Karpas-422 (cell line): ENCODE measurements at regions not wholly inside any gene's neighbourhood (a gene's known extent, or its start where the extent isn't known, plus 50 kb on each side); places are given as distances from the start of the nearest gene placed in this dataset.

Experiments
- DNase-seq: peaks from one replicate; pipeline ENCODE4 v3.0.0-alpha.2; 2015
- H2AFZ ChIP-seq: fragments of 200-600 bp; sonication (generic); 2 replicates; pipeline ENCODE4 v1.6.1; 2014; ENCODE audit warnings: antibody characterized with exemption, low read length, mixed read lengths
- H3K27ac ChIP-seq: fragments of 200-600 bp; sonication (generic); 2 replicates; pipeline ENCODE4 v1.5.1; 2014; ENCODE audit warnings: mild to moderate bottlenecking, low read length, moderate library complexity
- H3K27me3 ChIP-seq: fragments of 200-600 bp; sonication (generic); 2 replicates; pipeline ENCODE4 v1.6.1; 2014; ENCODE audit warnings: low read length, mixed read lengths
- H3K36me3 ChIP-seq: fragments of 200-600 bp; sonication (generic); 2 replicates; pipeline ENCODE4 v1.6.1; 2014; ENCODE audit warnings: low read length, mixed read lengths; ENCODE audit not compliant: insufficient read depth
- H3K4me1 ChIP-seq: fragments of 200-600 bp; sonication (generic); 2 replicates; pipeline ENCODE4 v1.6.1; 2014; ENCODE audit warnings: mild to moderate bottlenecking, low read length, mixed read lengths
- H3K4me2 ChIP-seq: fragments of 200-600 bp; sonication (generic); 2 replicates; pipeline ENCODE4 v1.6.1; 2014; ENCODE audit warnings: low read length, low read depth, mild to moderate bottlenecking; ENCODE audit not compliant: poor library complexity, severe bottlenecking
- H3K4me3 ChIP-seq: fragments of 200-600 bp; sonication (generic); 2 replicates; pipeline ENCODE4 v1.5.1; 2014; ENCODE audit warnings: mild to moderate bottlenecking, antibody characterized with exemption, low read length, mixed read lengths
- H3K79me2 ChIP-seq: fragments of 200-600 bp; sonication (generic); 2 replicates; pipeline ENCODE4 v1.6.1; 2014; ENCODE audit warnings: mild to moderate bottlenecking, low read length, mixed read lengths
- H3K9ac ChIP-seq: fragments of 200-600 bp; sonication (generic); 2 replicates; pipeline ENCODE4 v1.6.0; 2014; ENCODE audit warnings: low read length
- H3K9me2 ChIP-seq: fragments of 200-600 bp; sonication (generic), shearing (Covaris generic); replicated peaks from 2 replicates; pipeline ENCODE4 v1.6.0; 2014; ENCODE audit warnings: mild to moderate bottlenecking, low read length, moderate library complexity; ENCODE audit not compliant: insufficient read depth
- H3K9me3 ChIP-seq: fragments of 300-700, 200-600 bp; sonication (generic); 2 replicates; pipeline ENCODE4 v1.6.1; 2014; ENCODE audit warnings: low read length, mixed read lengths
- H4K20me1 ChIP-seq: fragments of 200-600 bp; sonication (generic); 2 replicates; pipeline ENCODE4 v1.6.1; 2014; ENCODE audit warnings: mild to moderate bottlenecking, antibody characterized with exemption, low read length, low read depth; ENCODE audit not compliant: insufficient read depth

DNA sequence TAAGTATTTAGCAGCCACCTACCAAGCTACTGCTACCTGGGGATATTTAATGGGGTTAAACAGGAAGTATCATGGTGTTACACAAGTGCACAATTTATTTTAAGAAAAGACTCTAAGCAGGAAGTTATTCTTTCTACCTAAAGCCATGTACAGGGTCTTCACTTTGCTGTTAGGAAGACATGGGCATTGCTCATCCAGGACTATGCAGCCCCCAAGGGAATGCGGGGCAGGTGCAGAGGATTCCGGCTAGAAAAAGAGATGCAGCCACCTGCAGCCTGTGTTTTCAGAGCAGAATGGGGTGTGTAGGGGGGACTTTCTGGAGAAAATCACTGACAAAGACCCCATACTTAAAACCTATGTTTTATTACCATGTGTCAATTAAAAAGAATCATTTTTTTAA lies 399.1 kb upstream of the NOX3 start:
- Histone ChIP-seq H3K27ac (no peak overlapping the region), H3K36me3 (no peaks in the 10 kb centered on the region), H2AFZ (no peak overlapping the region), H4K20me1 (no peaks in the 10 kb centered on the region), H3K27me3 (no peaks in the 10 kb centered on the region), H3K4me1 (no peaks in the 10 kb centered on the region), H3K9me3 (no peaks in the 10 kb centered on the region), H3K4me3 (no peak overlapping the region), H3K9me2 (no peaks in the 10 kb centered on the region), H3K4me2 (no peak overlapping the region), H3K79me2 (no peaks in the 10 kb centered on the region), H3K9ac (no peak overlapping the region)
- no peak for DNase-seq

DNA sequence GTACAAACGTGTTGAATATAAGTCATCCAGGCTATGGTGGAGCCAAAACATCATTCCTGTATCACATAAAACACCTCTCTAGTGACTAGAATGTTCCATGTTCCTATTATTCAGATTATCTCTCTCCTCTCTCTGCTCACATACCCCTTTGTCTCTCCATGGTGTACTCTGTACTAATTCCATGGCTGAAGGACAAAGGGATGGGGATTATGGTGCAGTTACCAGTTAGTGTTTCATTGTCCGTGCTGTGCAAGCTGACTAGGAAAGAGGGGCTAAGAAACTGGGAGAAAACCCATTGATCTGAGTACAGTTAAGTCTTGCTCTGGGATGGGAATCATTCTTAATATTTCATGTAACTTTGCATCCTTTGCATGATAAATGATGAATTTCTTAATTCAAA lies 397.4 kb upstream of the NOX3 start:
- no peak overlapping the region for H3K4me2 ChIP-seq
- H3K4me1 ChIP-seq = no peaks in the 10 kb centered on the region
- H3K79me2 ChIP-seq = no peaks in the 10 kb centered on the region
- no peaks in the 10 kb centered on the region for H3K9me2 ChIP-seq
- no peaks in the 10 kb centered on the region for H4K20me1 ChIP-seq
- H3K27me3 ChIP-seq = no peaks in the 10 kb centered on the region
- no peaks in the 10 kb centered on the region for H3K36me3 ChIP-seq
- no peak overlapping the region for H2AFZ ChIP-seq
- H3K27ac ChIP-seq = no peak overlapping the region
- no peak overlapping the region for H3K4me3 ChIP-seq
- no peak for DNase-seq
- no peaks in the 10 kb centered on the region for H3K9me3 ChIP-seq
- H3K9ac ChIP-seq = no peak overlapping the region

DNA sequence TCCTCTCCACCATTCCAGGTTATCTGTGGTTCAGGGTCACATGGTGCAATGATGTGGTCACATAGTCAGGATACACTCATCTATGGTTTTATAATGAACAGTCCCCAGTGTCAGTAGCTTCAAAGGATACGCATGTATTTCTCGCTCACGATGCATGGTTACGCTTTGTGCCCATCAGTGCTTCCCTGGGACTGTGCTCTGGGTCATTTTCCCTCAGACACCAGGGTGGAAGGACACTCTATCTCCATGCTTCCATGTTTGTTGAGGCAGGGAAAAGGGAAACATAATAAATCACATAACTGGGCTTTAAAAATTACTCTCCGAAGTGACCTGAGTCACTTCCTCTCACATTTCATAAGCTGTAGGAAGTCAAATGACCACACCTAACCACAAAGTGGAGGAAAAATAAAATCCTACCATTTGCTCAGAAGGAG lies 394.8 kb upstream of the NOX3 start:
- H3K4me1 ChIP-seq = no peaks in the 10 kb centered on the region
- H3K9ac ChIP-seq = no peak overlapping the region
- H3K4me3 ChIP-seq = no peak overlapping the region
- no peak overlapping the region for H3K4me2 ChIP-seq
- H3K79me2 ChIP-seq = no peaks in the 10 kb centered on the region
- no peaks in the 10 kb centered on the region for H3K9me3 ChIP-seq
- no peaks in the 10 kb centered on the region for H3K36me3 ChIP-seq
- H3K27me3 ChIP-seq = no peaks in the 10 kb centered on the region
- no peak overlapping the region for H2AFZ ChIP-seq
- H3K9me2 ChIP-seq = no peaks in the 10 kb centered on the region
- H4K20me1 ChIP-seq = no peaks in the 10 kb centered on the region
- DNase-seq = no peak
- no peak overlapping the region for H3K27ac ChIP-seq

GRCh38 chr6:155847711-155848110 lies 392.1 kb upstream of the NOX3 start:
- Histone ChIP-seq H3K9me3 (no peaks in the 10 kb centered on the region), H3K9me2 (no peaks in the 10 kb centered on the region), H3K36me3 (no peaks in the 10 kb centered on the region), H3K9ac (no peak overlapping the region), H2AFZ (no peak overlapping the region), H3K27me3 (no peaks in the 10 kb centered on the region), H3K4me1 (no peaks in the 10 kb centered on the region), H4K20me1 (no peaks in the 10 kb centered on the region), H3K4me3 (no peak overlapping the region), H3K4me2 (no peak overlapping the region), H3K79me2 (no peaks in the 10 kb centered on the region), H3K27ac (no peak overlapping the region)
- no peak for DNase-seq

GRCh38 chr6:155837474-155837873 lies 381.8 kb upstream of the NOX3 start:
- no peak overlapping the region for H2AFZ ChIP-seq
- H3K4me2 ChIP-seq = no peak overlapping the region
- no peak overlapping the region for H3K27ac ChIP-seq
- H3K4me1 ChIP-seq = no peaks in the 10 kb centered on the region
- H4K20me1 ChIP-seq = no peaks in the 10 kb centered on the region
- H3K9ac ChIP-seq = no peak overlapping the region
- no peak overlapping the region for H3K4me3 ChIP-seq
- H3K36me3 ChIP-seq = no peaks in the 10 kb centered on the region
- H3K79me2 ChIP-seq = no peaks in the 10 kb centered on the region
- no peaks in the 10 kb centered on the region for H3K9me2 ChIP-seq
- H3K9me3 ChIP-seq = no peaks in the 10 kb centered on the region
- no peak for DNase-seq
- H3K27me3 ChIP-seq = no peaks in the 10 kb centered on the region

- H3K4me3 ChIP-seq = no peak overlapping the region
- H3K9ac ChIP-seq = no peak overlapping the region
- H4K20me1 ChIP-seq = no peaks in the 10 kb centered on the region
- H3K36me3 ChIP-seq = no peaks in the 10 kb centered on the region
- no peak overlapping the region for H3K27ac ChIP-seq
- no peaks in the 10 kb centered on the region for H3K27me3 ChIP-seq
- no peak for DNase-seq
- H3K9me3 ChIP-seq = no peaks in the 10 kb centered on the region
- H2AFZ ChIP-seq = no peak overlapping the region
- no peaks in the 10 kb centered on the region for H3K9me2 ChIP-seq
- H3K4me1 ChIP-seq = no peaks in the 10 kb centered on the region
- H3K79me2 ChIP-seq = no peaks in the 10 kb centered on the region
- no peak overlapping the region for H3K4me2 ChIP-seq
These were observed 377.0 kb upstream of the NOX3 start for GRCh38 chr6:155832596-155832995.

GRCh38 chr6:155830531-155830930 lies 374.9 kb upstream of the NOX3 start:
- no peaks in the 10 kb centered on the region for H3K4me1 ChIP-seq

DNA sequence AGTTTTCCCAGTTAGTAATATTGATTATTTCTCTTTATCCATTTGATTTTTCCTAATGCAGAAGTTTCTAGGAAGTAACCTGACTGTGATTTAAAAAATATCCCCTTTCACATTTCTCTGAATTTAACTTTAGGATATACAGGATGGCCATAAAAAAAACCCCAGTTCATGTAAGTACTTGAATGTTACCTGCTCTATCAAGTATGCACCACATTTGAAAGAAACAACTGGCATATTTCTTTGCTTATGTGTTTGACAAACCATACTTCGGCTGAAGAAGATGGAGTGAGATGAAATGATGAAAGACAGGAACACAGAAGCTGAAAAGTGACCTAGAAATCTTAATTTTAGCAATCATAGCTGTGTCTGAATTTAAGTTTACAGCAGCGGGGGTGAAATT lies 374.0 kb upstream of the NOX3 start:
- H3K9me2 ChIP-seq = no peaks in the 10 kb centered on the region
- no peaks in the 10 kb centered on the region for H3K27me3 ChIP-seq
- H2AFZ ChIP-seq = no peak overlapping the region
- H3K9me3 ChIP-seq = no peaks in the 10 kb centered on the region
- DNase-seq = no peak
- no peaks in the 10 kb centered on the region for H3K79me2 ChIP-seq
- no peak overlapping the region for H3K4me3 ChIP-seq
- H3K36me3 ChIP-seq = no peaks in the 10 kb centered on the region
- H3K27ac ChIP-seq = no peak overlapping the region
- H3K4me1 ChIP-seq = no peaks in the 10 kb centered on the region
- H3K4me2 ChIP-seq = no peak overlapping the region
- no peaks in the 10 kb centered on the region for H4K20me1 ChIP-seq
- H3K9ac ChIP-seq = no peak overlapping the region

More at GRCh38 chr6:155830531-155830930, 374.9 kb upstream of the NOX3 start:
- Histone ChIP-seq H3K4me2 (no peak overlapping the region), H3K79me2 (no peaks in the 10 kb centered on the region), H2AFZ (no peak overlapping the region), H4K20me1 (no peaks in the 10 kb centered on the region), H3K9ac (no peak overlapping the region), H3K9me3 (no peaks in the 10 kb centered on the region), H3K4me3 (no peak overlapping the region), H3K27me3 (no peaks in the 10 kb centered on the region), H3K27ac (no peak overlapping the region), H3K36me3 (no peaks in the 10 kb centered on the region), H3K9me2 (no peaks in the 10 kb centered on the region)
- no peak for DNase-seq

DNA sequence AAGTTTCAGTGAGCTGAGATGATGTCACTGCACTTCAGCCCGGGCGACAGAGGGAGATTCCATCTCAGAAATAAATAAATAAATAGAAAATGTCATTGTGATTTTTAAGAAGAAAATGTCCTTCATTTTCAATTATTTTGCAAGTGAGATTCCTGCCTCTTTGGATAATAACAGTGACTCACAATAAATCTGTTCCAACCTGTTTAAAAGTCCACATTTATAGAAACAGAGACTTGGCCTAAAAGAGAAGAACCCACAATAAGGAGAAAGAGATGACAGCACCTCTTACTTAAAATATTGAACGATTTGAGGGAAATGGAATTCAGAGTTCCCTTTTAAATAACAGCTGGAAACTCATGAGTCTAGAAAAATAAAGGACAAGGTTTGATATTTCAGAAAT lies 373.4 kb upstream of the NOX3 start:
- no peaks in the 10 kb centered on the region for H3K79me2 ChIP-seq
- H3K9ac ChIP-seq = no peak overlapping the region
- no peaks in the 10 kb centered on the region for H3K27me3 ChIP-seq
- H2AFZ ChIP-seq = no peak overlapping the region
- no peaks in the 10 kb centered on the region for H4K20me1 ChIP-seq
- H3K4me2 ChIP-seq = no peak overlapping the region
- H3K4me3 ChIP-seq = no peak overlapping the region
- H3K9me2 ChIP-seq = no peaks in the 10 kb centered on the region
- no peaks in the 10 kb centered on the region for H3K36me3 ChIP-seq
- no peak for DNase-seq
- H3K27ac ChIP-seq = no peak overlapping the region
- no peaks in the 10 kb centered on the region for H3K9me3 ChIP-seq
- H3K4me1 ChIP-seq = no peaks in the 10 kb centered on the region
